ENCODE measurements at regions not wholly inside any gene's neighbourhood (a gene's known extent, or its start where the extent isn't known, plus 50 kb on each side); places are given as distances from the start of the nearest gene placed in this dataset.

DNA sequence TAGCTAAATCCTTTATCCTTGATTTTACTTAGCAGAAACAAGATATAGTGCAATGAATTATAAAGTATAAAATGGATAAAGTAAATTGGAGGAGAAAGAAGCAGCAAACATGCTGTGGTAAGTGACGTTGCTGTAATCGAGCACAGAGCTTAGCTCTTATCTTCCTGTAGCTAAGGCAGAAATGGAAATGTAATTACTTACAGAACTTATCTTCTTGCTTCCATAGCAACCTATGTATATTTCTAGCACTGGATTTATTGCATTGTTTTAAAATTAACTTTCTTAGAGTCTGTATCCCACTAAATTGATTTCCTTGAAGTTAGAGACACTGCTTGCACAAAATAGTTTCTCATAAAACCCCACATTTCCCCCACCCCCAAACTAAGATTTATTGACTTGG, 130.6 kb upstream of the MC4R start:
- TF ChIP-seq CTCF (conservative IDR thresholded peaks at IDR 0.05 in 1 of 2, IDR thresholded peaks at IDR 0.05 in 1 of 2; ENCODE audit: low read depth in 1 of 2, low read length in 2 of 2), result no peak
- no peak for TF ChIP-seq EZH2 (IDR thresholded peaks at IDR 0.05; ENCODE audit: low read length, missing control alignments)
- no peaks in the 10 kb centered on the region for H3K9me3 ChIP-seq (ENCODE audit: control insufficient read depth, insufficient read depth, low read depth, low read length)

GRCh38 chr18:60506190-60506589, 133.6 kb upstream of the MC4R start:
- no peak overlapping the region for H3K4me3 ChIP-seq (replicated peaks in 1 of 4; ENCODE audit: control extremely low read depth in 1 of 4, insufficient read depth in 1 of 4, low read depth in 3 of 4, low read length in 4 of 4)
- H3K79me2 ChIP-seq (ENCODE audit: control insufficient read depth, insufficient read depth, low read length), result no peaks in the 10 kb centered on the region
- no peaks in the 10 kb centered on the region for H4K20me1 ChIP-seq (ENCODE audit: control insufficient read depth, extremely low read depth, insufficient read depth, low read length)
- no peak overlapping the region for H3K27ac ChIP-seq (ENCODE audit: insufficient read depth, low read length)
- H3K36me3 ChIP-seq (ENCODE audit: control insufficient read depth, insufficient read depth, low read length), result no peaks in the 10 kb centered on the region
- DNase-seq (ENCODE audit: low read depth in 2 of 2), result no peak
- no peaks in the 10 kb centered on the region for H3K27me3 ChIP-seq (ENCODE audit: control insufficient read depth, insufficient read depth, low read length)
- TF ChIP-seq EZH2 (IDR thresholded peaks at IDR 0.05; ENCODE audit: low read length, missing control alignments), result no peak
- TF ChIP-seq CTCF (conservative IDR thresholded peaks at IDR 0.05 in 1 of 2, IDR thresholded peaks at IDR 0.05 in 1 of 2; ENCODE audit: low read depth in 1 of 2, low read length in 2 of 2), result no peak
- H3K9me3 ChIP-seq (ENCODE audit: control insufficient read depth, insufficient read depth, low read depth, low read length), result no peaks in the 10 kb centered on the region
- H2AFZ ChIP-seq (ENCODE audit: low read length), result no peak overlapping the region
- no peaks in the 10 kb centered on the region for H3K4me1 ChIP-seq (ENCODE audit: control insufficient read depth, extremely low read depth, insufficient read depth, low read length)
- H3K9ac ChIP-seq (ENCODE audit: insufficient read depth, low read length), result no peak overlapping the region
- no peak overlapping the region for H3K4me2 ChIP-seq (ENCODE audit: extremely low read depth, insufficient read depth, low read length)

More for the DNA sequence above, 130.6 kb upstream of the MC4R start:
- Histone ChIP-seq H3K9ac (ENCODE audit: insufficient read depth, low read length) (no peak overlapping the region), H3K27me3 (ENCODE audit: control insufficient read depth, insufficient read depth, low read length) (no peaks in the 10 kb centered on the region), H3K36me3 (ENCODE audit: control insufficient read depth, insufficient read depth, low read length) (no peaks in the 10 kb centered on the region), H4K20me1 (ENCODE audit: control insufficient read depth, extremely low read depth, insufficient read depth, low read length) (no peaks in the 10 kb centered on the region), H3K4me2 (ENCODE audit: extremely low read depth, insufficient read depth, low read length) (no peak overlapping the region), H3K79me2 (ENCODE audit: control insufficient read depth, insufficient read depth, low read length) (no peaks in the 10 kb centered on the region), H2AFZ (ENCODE audit: low read length) (no peak overlapping the region), H3K4me3 (replicated peaks in 1 of 4; ENCODE audit: control extremely low read depth in 1 of 4, insufficient read depth in 1 of 4, low read depth in 3 of 4, low read length in 4 of 4) (no peak overlapping the region), H3K27ac (ENCODE audit: insufficient read depth, low read length) (no peak overlapping the region), H3K4me1 (ENCODE audit: control insufficient read depth, extremely low read depth, insufficient read depth, low read length) (no peaks in the 10 kb centered on the region)
- DNase-seq (ENCODE audit: low read depth in 2 of 2), result no peak

- no peak overlapping the region for H3K4me3 ChIP-seq (replicated peaks in 1 of 4; ENCODE audit: control extremely low read depth in 1 of 4, insufficient read depth in 1 of 4, low read depth in 3 of 4, low read length in 4 of 4)
- H3K9me3 ChIP-seq (ENCODE audit: control insufficient read depth, insufficient read depth, low read depth, low read length), result no peaks in the 10 kb centered on the region
- DNase-seq (ENCODE audit: low read depth in 2 of 2), result peak in 1 of 2 donors; percentile 51
- H3K4me1 ChIP-seq (ENCODE audit: control insufficient read depth, extremely low read depth, insufficient read depth, low read length), result no peaks in the 10 kb centered on the region
- no peaks in the 10 kb centered on the region for H4K20me1 ChIP-seq (ENCODE audit: control insufficient read depth, extremely low read depth, insufficient read depth, low read length)
- no peak overlapping the region for H3K27ac ChIP-seq (ENCODE audit: insufficient read depth, low read length)
- no peaks in the 10 kb centered on the region for H3K79me2 ChIP-seq (ENCODE audit: control insufficient read depth, insufficient read depth, low read length)
- TF ChIP-seq CTCF (conservative IDR thresholded peaks at IDR 0.05 in 1 of 2, IDR thresholded peaks at IDR 0.05 in 1 of 2; ENCODE audit: low read depth in 1 of 2, low read length in 2 of 2), result no peak
- TF ChIP-seq EZH2 (IDR thresholded peaks at IDR 0.05; ENCODE audit: low read length, missing control alignments), result no peak
- H3K4me2 ChIP-seq (ENCODE audit: extremely low read depth, insufficient read depth, low read length), result no peak overlapping the region
- no peaks in the 10 kb centered on the region for H3K27me3 ChIP-seq (ENCODE audit: control insufficient read depth, insufficient read depth, low read length)
- H3K36me3 ChIP-seq (ENCODE audit: control insufficient read depth, insufficient read depth, low read length), result no peaks in the 10 kb centered on the region
- H3K9ac ChIP-seq (ENCODE audit: insufficient read depth, low read length), result no peak overlapping the region
- no peak overlapping the region for H2AFZ ChIP-seq (ENCODE audit: low read length)
These were observed 134.1 kb upstream of the MC4R start for GRCh38 chr18:60506682-60507081.

All from fibroblast of lung (primary cell).